Gastroesophageal sphincter (tissue), 4 donors: ENCODE measurements at regions not wholly inside any gene's neighbourhood (a gene's known extent, or its start where the extent isn't known, plus 50 kb on each side); places are given as distances from the start of the nearest gene placed in this dataset.
"Not testable (repeated sequence)": the region's sequence is repeated elsewhere in the genome, so short reads cannot be mapped to it uniquely, and the experiment has no call there.

Source experiments
- ATAC-seq: fragments of 150-250 bp; one replicate; pipeline ENCODE4 v1.9.1; 2016; ENCODE audit warnings: mild to moderate bottlenecking, moderate library complexity
- H3K27ac ChIP-seq, 4 donors: fragments of 200-600 bp; sonication (generic) in 3 of 4; 1 replicate in 3 of 4; 2 replicates in 1 of 4; pipeline ENCODE4 v1.5.1; 2016 to 2019
- H3K27me3 ChIP-seq: fragments of 200-600 bp; sonication (generic); one replicate; pipeline ENCODE4 v1.5.1; 2019
- H3K36me3 ChIP-seq, 2 donors: fragments of 200-600 bp; sonication (generic); one replicate each; pipeline ENCODE4 v1.5.1; 2019; ENCODE audit warnings: control low read depth in 1 of 2
- H3K4me1 ChIP-seq, 3 donors: fragments of 200-600 bp; sonication (generic); 1 replicate in 2 of 3; 2 replicates in 1 of 3; pipeline ENCODE4 v1.5.1; 2016 to 2019; ENCODE audit warnings: control low read depth in 2 of 3
- H3K4me3 ChIP-seq, 2 donors: fragments of 200-600 bp; sonication (generic); one replicate each; pipeline ENCODE4 v1.5.1; 2019; ENCODE audit warnings: mild to moderate bottlenecking in 1 of 2, moderate library complexity in 1 of 2
- H3K9me3 ChIP-seq, 3 donors: fragments of 200-600 bp; sonication (generic); one replicate each; pipeline ENCODE4 v1.5.1; 2017 to 2019; ENCODE audit warnings: control low read depth in 2 of 3
- EP300 ChIP-seq: sonication (generic); formaldehyde crosslinking; IDR thresholded peaks from one replicate; pipeline ENCODE4 v1.6.1; 2017; ENCODE audit warnings: antibody characterized with exemption, mild to moderate bottlenecking
- POLR2A ChIP-seq, 2 donors: fragments of 450-650 bp; IDR thresholded peaks; one replicate each; pipeline ENCODE4 v1.6.1; 2017; ENCODE audit warnings: antibody characterized with exemption in 2 of 2, mild to moderate bottlenecking in 2 of 2, moderate library complexity in 1 of 2
- POLR2AphosphoS5 ChIP-seq: sonication (generic); formaldehyde crosslinking; IDR thresholded peaks from one replicate; pipeline ENCODE4 v1.6.1; 2017; ENCODE audit warnings: antibody characterized with exemption
- WGBS, 2 donors: methylation state at CpG; one replicate each; pipeline ENCODE4 v1.1.5; 2018; ENCODE audit warnings: low coverage in 1 of 2; 5-methylcytosine and 5-hydroxymethylcytosine counted together
- TF ChIP-seq, protein P1 (sequence below), 4 experiments: fragments of 200-600 bp in 2 of 4; fragments of 450-650 bp in 2 of 4; sonication (generic) in 1 of 4; IDR thresholded peaks; one replicate each; pipeline ENCODE4 v1.5.1; 2017 to 2019; ENCODE audit warnings: antibody characterized with exemption in 4 of 4, mild to moderate bottlenecking in 2 of 4, moderate library complexity in 2 of 4

DNA sequence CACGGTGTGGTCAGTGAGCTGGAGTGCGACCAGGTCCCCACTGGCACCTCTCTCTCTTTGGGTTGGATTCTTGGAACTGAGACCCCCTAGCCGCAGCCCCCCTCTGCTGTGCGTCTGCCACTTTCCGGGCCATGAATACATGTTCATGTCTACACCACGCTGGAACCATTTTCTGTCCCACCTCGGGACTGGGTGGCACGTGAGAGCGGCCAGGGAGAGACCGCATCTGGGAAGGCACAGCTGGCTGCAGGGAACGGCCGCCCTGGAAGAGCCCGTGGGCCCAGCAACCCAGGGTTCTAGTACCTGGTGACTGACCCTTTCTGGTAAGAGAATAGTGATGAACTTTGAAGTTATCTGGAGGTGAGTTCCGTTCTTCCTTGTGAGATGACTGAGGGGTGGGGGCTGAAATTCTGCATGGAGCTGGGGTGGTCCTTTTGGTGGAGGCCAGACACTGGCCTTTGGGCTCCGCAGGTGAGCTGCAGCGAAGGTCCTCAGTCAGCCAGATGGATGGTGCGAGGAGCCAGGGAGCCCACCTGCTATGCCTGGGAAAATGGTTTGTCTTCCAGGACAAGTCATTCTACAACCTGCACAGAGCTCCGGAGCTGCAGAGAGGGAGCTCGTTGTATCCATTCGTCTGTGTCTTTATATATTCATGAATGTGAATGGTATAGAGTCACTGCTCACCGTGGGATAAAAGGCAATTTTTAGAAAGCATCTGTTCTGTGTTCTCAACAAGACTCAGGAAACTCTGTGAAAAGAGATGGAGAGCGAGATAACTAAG lies 223.5 kb downstream of the NDUFA10 start:
- no peaks in the 10 kb centered on the region for H3K36me3 ChIP-seq
- H3K27ac ChIP-seq = no peak overlapping the region
- WGBS, 2 donors = 72 to 80% methylated on average over 1 to 6 of the region's 22 CpGs
- no peak for ATAC-seq
- TF ChIP-seq POLR2AphosphoS5 = no peak
- TF ChIP-seq, protein P1, sequence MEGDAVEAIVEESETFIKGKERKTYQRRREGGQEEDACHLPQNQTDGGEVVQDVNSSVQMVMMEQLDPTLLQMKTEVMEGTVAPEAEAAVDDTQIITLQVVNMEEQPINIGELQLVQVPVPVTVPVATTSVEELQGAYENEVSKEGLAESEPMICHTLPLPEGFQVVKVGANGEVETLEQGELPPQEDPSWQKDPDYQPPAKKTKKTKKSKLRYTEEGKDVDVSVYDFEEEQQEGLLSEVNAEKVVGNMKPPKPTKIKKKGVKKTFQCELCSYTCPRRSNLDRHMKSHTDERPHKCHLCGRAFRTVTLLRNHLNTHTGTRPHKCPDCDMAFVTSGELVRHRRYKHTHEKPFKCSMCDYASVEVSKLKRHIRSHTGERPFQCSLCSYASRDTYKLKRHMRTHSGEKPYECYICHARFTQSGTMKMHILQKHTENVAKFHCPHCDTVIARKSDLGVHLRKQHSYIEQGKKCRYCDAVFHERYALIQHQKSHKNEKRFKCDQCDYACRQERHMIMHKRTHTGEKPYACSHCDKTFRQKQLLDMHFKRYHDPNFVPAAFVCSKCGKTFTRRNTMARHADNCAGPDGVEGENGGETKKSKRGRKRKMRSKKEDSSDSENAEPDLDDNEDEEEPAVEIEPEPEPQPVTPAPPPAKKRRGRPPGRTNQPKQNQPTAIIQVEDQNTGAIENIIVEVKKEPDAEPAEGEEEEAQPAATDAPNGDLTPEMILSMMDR (IDR thresholded peaks at IDR 0.05) = no peak
- no peak for TF ChIP-seq EP300
- TF ChIP-seq POLR2A (IDR thresholded peaks at IDR 0.05) = no peak
- H3K27me3 ChIP-seq = no peaks in the 10 kb centered on the region
- H3K4me1 ChIP-seq = no peaks in the 10 kb centered on the region
- no peak overlapping the region for H3K4me3 ChIP-seq
- H3K9me3 ChIP-seq = no peaks in the 10 kb centered on the region

DNA sequence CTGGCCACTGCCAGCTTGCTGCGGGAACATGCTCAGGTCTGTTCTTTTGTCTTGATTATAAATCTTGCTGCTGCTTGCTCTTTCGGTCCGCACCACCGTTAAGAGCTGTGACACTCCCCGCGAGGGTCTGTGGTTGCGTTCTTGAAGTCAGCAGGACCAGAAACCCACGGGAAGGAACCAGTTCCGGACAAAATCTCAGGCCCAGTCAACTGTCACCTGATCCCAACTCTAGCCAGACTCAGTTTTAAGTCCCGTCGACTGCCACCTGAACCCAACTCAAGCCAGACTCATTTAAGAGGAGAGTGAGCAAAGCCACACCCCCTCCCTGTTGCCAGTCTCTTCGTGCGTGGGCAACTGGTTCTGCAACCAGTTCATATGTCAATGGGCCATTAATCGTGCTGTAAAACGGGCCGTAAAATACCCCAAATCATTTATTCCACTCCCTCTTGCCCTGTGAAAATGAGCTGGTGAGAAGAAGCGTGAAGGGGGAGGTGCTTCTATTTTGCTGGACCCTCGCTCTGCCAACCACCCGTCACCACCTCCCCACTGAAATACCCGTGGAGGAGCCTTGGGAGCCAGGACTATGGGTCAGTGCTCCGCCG lies 224.3 kb downstream of the NDUFA10 start:
- 88 to 90% methylated on average over 10 to 20 of the region's 22 CpGs for WGBS, 2 donors
- no peak overlapping the region for H3K4me3 ChIP-seq
- H3K36me3 ChIP-seq = no peaks in the 10 kb centered on the region
- no peak overlapping the region for H3K27ac ChIP-seq
- no peaks in the 10 kb centered on the region for H3K4me1 ChIP-seq
- TF ChIP-seq EP300 = no peak
- TF ChIP-seq, protein P1 (IDR thresholded peaks at IDR 0.05) = no peak
- no peak for TF ChIP-seq POLR2AphosphoS5
- TF ChIP-seq POLR2A (IDR thresholded peaks at IDR 0.05) = no peak
- no peaks in the 10 kb centered on the region for H3K9me3 ChIP-seq
- H3K27me3 ChIP-seq = no peaks in the 10 kb centered on the region
- no peak for ATAC-seq

DNA sequence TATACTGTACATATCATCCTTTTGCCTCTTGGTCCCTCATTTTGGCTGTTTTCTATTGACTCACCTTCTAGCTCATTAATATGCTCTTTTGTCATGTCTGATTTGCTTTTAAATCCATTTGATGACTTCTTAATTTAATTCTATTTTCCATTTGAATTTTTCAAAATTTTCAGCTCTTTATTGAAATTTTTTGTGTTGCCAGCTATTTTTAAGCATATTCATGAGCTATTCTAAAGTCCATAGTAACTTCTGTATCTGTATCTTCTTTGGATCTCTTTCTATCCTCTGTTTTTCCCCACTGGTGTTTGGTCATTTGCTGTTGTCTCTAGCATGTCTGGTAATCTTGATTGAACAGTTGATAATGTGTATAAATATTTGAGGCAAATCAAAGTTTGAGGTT lies 227.8 kb downstream of the NDUFA10 start:
- H3K36me3 ChIP-seq = no peaks in the 10 kb centered on the region
- no peaks in the 10 kb centered on the region for H3K27me3 ChIP-seq
- TF ChIP-seq, protein P1 (IDR thresholded peaks at IDR 0.05) = no peak
- TF ChIP-seq EP300 (no peak), POLR2AphosphoS5 (no peak), POLR2A (IDR thresholded peaks at IDR 0.05) (no peak)
- no peak overlapping the region for H3K4me3 ChIP-seq
- no peak overlapping the region for H3K27ac ChIP-seq
- ATAC-seq = no peak
- no peaks in the 10 kb centered on the region for H3K4me1 ChIP-seq
- H3K9me3 ChIP-seq = no peaks in the 10 kb centered on the region

DNA sequence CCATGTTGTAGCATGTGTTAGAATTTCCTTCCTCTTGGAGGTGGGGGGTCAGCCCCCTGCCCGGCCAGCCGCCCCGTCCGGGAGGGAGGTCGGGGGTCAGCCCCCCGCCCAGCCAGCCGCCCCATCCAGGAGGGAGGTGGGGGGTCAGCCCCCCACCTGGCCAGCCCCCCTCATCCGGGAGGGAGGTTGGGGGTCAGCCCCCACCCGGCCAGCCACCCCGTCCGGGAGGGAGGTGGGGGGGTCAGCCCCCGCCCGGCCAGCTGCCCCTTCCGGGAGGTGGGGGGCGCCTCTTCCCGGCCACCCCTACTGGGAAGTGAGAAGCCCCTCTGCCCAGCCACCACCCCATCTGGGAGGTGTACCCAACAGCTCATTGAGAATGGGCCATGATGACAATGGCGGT lies 229.4 kb downstream of the NDUFA10 start:
- H3K4me1 ChIP-seq = peaks cover 0 to 12% (median 4%) of the 10 kb centered on the region in 3 donors
- not testable (repeated sequence) for H3K9me3 ChIP-seq, H3K36me3 ChIP-seq, H3K4me3 ChIP-seq, H3K27ac ChIP-seq, ATAC-seq, H3K27me3 ChIP-seq
- WGBS, 2 donors = no CpG with 5 or more reads among the region's 17 CpGs

DNA sequence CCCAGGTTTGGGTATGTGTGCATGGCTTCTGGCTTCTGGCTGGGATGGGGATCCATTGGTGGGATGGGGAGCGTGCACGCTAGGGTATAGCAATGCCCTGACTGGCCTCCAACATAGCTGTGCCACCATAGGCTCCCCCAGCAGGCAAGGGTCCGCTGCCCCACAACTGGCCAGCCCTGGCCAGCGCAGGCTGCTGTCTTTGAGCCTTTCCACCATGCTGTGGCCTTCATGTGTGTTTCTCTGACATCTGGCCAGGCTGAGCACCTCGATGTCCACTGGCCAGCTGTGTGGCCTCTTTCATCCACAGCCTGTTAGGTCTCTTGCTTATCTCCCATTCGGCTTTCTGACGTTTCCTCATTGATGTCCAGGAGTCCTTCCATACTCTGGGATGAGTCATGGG lies 231.3 kb downstream of the NDUFA10 start:
- no peak overlapping the region for H3K27ac ChIP-seq
- ATAC-seq = no peak
- no peaks in the 10 kb centered on the region for H3K9me3 ChIP-seq
- TF ChIP-seq EP300 = no peak
- no peak for TF ChIP-seq POLR2AphosphoS5
- no peak for TF ChIP-seq POLR2A (IDR thresholded peaks at IDR 0.05)
- TF ChIP-seq, protein P1 (IDR thresholded peaks at IDR 0.05) = no peak
- H3K4me3 ChIP-seq = no peak overlapping the region
- WGBS, 2 donors = 80 to 86% methylated on average over 3 to 5 of the region's 7 CpGs
- H3K36me3 ChIP-seq = no peaks in the 10 kb centered on the region
- no peaks in the 10 kb centered on the region for H3K27me3 ChIP-seq
- H3K4me1 ChIP-seq = peaks cover 0 to 12% (median 4%) of the 10 kb centered on the region in 3 donors
